Mesothelial cell of epicardium (in vitro differentiated cells): ENCODE measurements at regions not wholly inside any gene's neighbourhood (a gene's known extent, or its start where the extent isn't known, plus 50 kb on each side); places are given as distances from the start of the nearest gene placed in this dataset.

Experiments
- DNase-seq, 2 experiments: peaks; one replicate each; pipeline ENCODE4 v3.0.0; 2021; ENCODE audit warnings: low spot score in 2 of 2; ENCODE audit not compliant: unreplicated experiment in 2 of 2
- H3K27ac Mint-ChIP-seq: 2 replicates; pipeline ENCODE4 v1.8.0; 2021; ENCODE audit warnings: mixed read lengths
- H3K27me3 Mint-ChIP-seq: 2 replicates; pipeline ENCODE4 v1.8.0; 2021; ENCODE audit warnings: low read depth, mixed read lengths
- H3K36me3 Mint-ChIP-seq: 2 replicates; pipeline ENCODE4 v1.8.0; 2021; ENCODE audit warnings: mixed read lengths
- H3K4me1 Mint-ChIP-seq: 2 replicates; pipeline ENCODE4 v1.8.0; 2021; ENCODE audit warnings: mixed read lengths
- H3K4me3 Mint-ChIP-seq: 2 replicates; pipeline ENCODE4 v1.8.0; 2021; ENCODE audit warnings: mild to moderate bottlenecking, moderate library complexity, mixed read lengths
- H3K9me3 Mint-ChIP-seq: 2 replicates; pipeline ENCODE4 v1.8.0; 2021; ENCODE audit warnings: mixed read lengths
- CTCF ChIP-seq: fragments of 200-600 bp; sonication (generic); IDR thresholded peaks from one replicate; pipeline ENCODE4 v1.5.0; 2021; ENCODE audit warnings: antibody characterized with exemption; ENCODE audit not compliant: unreplicated experiment

- Mint-ChIP-seq H3K4me3 (no peak overlapping the region), H3K9me3 (peaks cover 12% of the 10 kb centered on the region), H3K4me1 (no peaks in the 10 kb centered on the region), H3K27me3 (no peaks in the 10 kb centered on the region), H3K36me3 (no peaks in the 10 kb centered on the region), H3K27ac (no peak overlapping the region)
- no peak for DNase-seq
- TF ChIP-seq CTCF, result no peak
Measured at GRCh38 chr2:215758691-215759090, 254.7 kb downstream of the MREG start.

- H3K4me3 Mint-ChIP-seq, result no peak overlapping the region
- H3K27ac Mint-ChIP-seq, result no peak overlapping the region
- H3K9me3 Mint-ChIP-seq, result peaks cover 5% of the 10 kb centered on the region
- peaks cover 8% of the 10 kb centered on the region for H3K4me1 Mint-ChIP-seq
- no peaks in the 10 kb centered on the region for H3K27me3 Mint-ChIP-seq
- no peaks in the 10 kb centered on the region for H3K36me3 Mint-ChIP-seq
- TF ChIP-seq CTCF, result no peak
- DNase-seq, result no peak
Measured at GRCh38 chr2:215756346-215756730, 257.0 kb downstream of the MREG start.

GRCh38 chr2:215755641-215756345 lies 257.6 kb downstream of the MREG start:
- no peak for DNase-seq
- H3K4me1 Mint-ChIP-seq, result peaks cover 13% of the 10 kb centered on the region
- H3K27me3 Mint-ChIP-seq, result no peaks in the 10 kb centered on the region
- no peak overlapping the region for H3K27ac Mint-ChIP-seq
- no peaks in the 10 kb centered on the region for H3K36me3 Mint-ChIP-seq
- peaks cover 5% of the 10 kb centered on the region for H3K9me3 Mint-ChIP-seq
- H3K4me3 Mint-ChIP-seq, result no peak overlapping the region
- no peak for TF ChIP-seq CTCF

DNA sequence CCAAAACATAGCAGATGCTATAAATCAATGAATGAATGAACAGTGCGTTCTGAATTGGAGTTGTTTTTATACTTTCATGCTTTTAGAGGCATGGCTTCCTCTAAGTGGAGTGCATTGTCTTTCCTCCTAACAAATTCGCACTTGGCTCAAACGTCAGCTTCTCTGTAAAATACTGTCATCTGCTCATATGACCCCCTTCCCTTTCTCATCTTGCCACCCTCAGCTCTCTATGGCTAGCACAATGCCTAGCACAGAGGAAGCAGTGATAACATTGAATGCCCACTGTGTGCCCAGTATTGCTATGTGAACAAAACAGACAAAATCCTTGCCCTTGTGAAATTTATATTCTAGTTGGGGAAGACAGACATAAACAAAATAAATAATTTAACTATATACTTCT lies 258.8 kb downstream of the MREG start:
- Mint-ChIP-seq H3K4me1 (peaks cover 19% of the 10 kb centered on the region), H3K27me3 (no peaks in the 10 kb centered on the region), H3K9me3 (peaks cover 5% of the 10 kb centered on the region), H3K27ac (no peak overlapping the region), H3K36me3 (no peaks in the 10 kb centered on the region), H3K4me3 (no peak overlapping the region)
- no peak for DNase-seq
- TF ChIP-seq CTCF, result no peak

GRCh38 chr2:215753808-215754207 lies 259.5 kb downstream of the MREG start:
- TF ChIP-seq CTCF, result no peak
- H3K4me1 Mint-ChIP-seq, result peaks cover 19% of the 10 kb centered on the region
- H3K27me3 Mint-ChIP-seq, result no peaks in the 10 kb centered on the region
- H3K36me3 Mint-ChIP-seq, result no peaks in the 10 kb centered on the region
- DNase-seq, result no peak
- peaks cover 5% of the 10 kb centered on the region for H3K9me3 Mint-ChIP-seq
- H3K4me3 Mint-ChIP-seq, result no peak overlapping the region
- no peak overlapping the region for H3K27ac Mint-ChIP-seq

- H3K36me3 Mint-ChIP-seq, result no peaks in the 10 kb centered on the region
- H3K4me3 Mint-ChIP-seq, result no peak overlapping the region
- H3K9me3 Mint-ChIP-seq, result peaks cover 3% of the 10 kb centered on the region
- H3K27ac Mint-ChIP-seq, result no peak overlapping the region
- no peaks in the 10 kb centered on the region for H3K27me3 Mint-ChIP-seq
- peaks cover 19% of the 10 kb centered on the region for H3K4me1 Mint-ChIP-seq
- DNase-seq, result no peak
- TF ChIP-seq CTCF, result no peak
Measured at GRCh38 chr2:215752991-215753390, 260.4 kb downstream of the MREG start.
